Body of pancreas (tissue), 4 donors: ENCODE measurements at regions not wholly inside any gene's neighbourhood (a gene's known extent, or its start where the extent isn't known, plus 50 kb on each side); places are given as distances from the start of the nearest gene placed in this dataset.
A peak's percentile ranks its signal among the peaks of the same experiment; 100 is the strongest.

ENCODE experiments used
- ATAC-seq: fragments of 150-250 bp; one replicate; pipeline ENCODE4 v1.9.1; 2016
- DNase-seq, 4 donors: peaks; one replicate each; pipeline ENCODE4 v3.0.0-alpha.2; 2019
- H3K27ac ChIP-seq, 4 donors: fragments of 200-600 bp; sonication (generic); 1 replicate in 3 of 4; 2 replicates in 1 of 4; pipeline versions ENCODE4 v1.5.1 to v1.6.1; 2016 to 2019; ENCODE audit warnings: mild to moderate bottlenecking in 1 of 4, mixed read lengths in 1 of 4, moderate library complexity in 1 of 4
- H3K27me3 ChIP-seq, 2 donors: fragments of 200-600 bp; sonication (generic); one replicate each; pipeline ENCODE4 v1.6.0; 2016; ENCODE audit warnings: mild to moderate bottlenecking in 1 of 2
- H3K36me3 ChIP-seq, 2 donors: fragments of 200-600 bp; sonication (generic); replicated peaks in 1 of 2; 2 replicates each; pipeline ENCODE4 v1.5.1; 2016; ENCODE audit warnings: low read depth in 2 of 2; ENCODE audit not compliant: insufficient read depth in 1 of 2
- H3K4me1 ChIP-seq: fragments of 200-600 bp; sonication (generic); one replicate; pipeline ENCODE4 v1.6.0; 2016
- H3K4me3 ChIP-seq, 2 donors: fragments of 200-600 bp; sonication (generic); 1 replicate in 1 of 2; 2 replicates in 1 of 2; pipeline ENCODE4 v1.5.1; 2016 to 2019
- H3K9me3 ChIP-seq, 3 donors: fragments of 200-600 bp; sonication (generic); 1 replicate in 2 of 3; 2 replicates in 1 of 3; pipeline ENCODE4 v1.5.1; 2016
- CTCF ChIP-seq, 7 experiments: fragments of 450-650 bp in 4 of 7; fragments of 200-600 bp in 3 of 7; sonication (generic) in 3 of 7; IDR thresholded peaks; one replicate each; pipeline ENCODE4 v1.5.1; 2016 to 2019; ENCODE audit warnings: antibody characterized with exemption in 7 of 7
- POLR2A ChIP-seq, 3 donors: fragments of 450-650 bp; IDR thresholded peaks; one replicate each; pipeline ENCODE4 v1.6.1; 2016; ENCODE audit warnings: antibody characterized with exemption in 3 of 3, mild to moderate bottlenecking in 2 of 3
- WGBS, 2 donors: methylation state at CpG; one replicate each; pipeline ENCODE4 v1.1.5; 2017; 5-methylcytosine and 5-hydroxymethylcytosine counted together
- intact Hi-C: fragments of 100-400 bp; cut with DNase I; formaldehyde crosslinking; loops from one replicate; pipeline ENCODE4 v1.15.1; 2023

DNA sequence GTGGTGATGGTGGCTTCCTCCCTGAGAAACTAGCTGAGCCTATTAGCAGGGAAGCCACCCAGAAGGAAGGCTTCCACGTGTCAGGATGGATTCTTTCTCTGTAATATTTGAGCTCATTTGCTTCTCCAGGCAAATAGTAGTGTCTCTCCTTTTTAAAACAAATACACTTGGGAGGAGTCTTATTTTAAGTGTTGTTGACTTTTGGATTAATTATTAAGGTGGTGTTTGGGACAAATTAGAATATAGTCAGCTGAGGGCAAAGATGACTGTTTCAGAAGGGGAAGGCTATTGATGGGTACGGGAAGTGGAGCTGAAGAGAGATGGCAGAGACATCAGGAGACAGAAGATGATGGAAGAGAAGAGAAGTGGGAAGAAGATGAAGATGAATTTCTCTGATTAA, 119.8 kb upstream of the PHACTR1 start:
- TF ChIP-seq POLR2A (IDR thresholded peaks at IDR 0.05) (no peak), CTCF (IDR thresholded peaks at IDR 0.05) (no peak)
- H3K27me3 ChIP-seq, result no peaks in the 10 kb centered on the region
- H3K4me1 ChIP-seq, result no peaks in the 10 kb centered on the region
- intact Hi-C loops, result no loop called here
- H3K27ac ChIP-seq, result no peak overlapping the region
- DNase-seq, result no peak
- no peak overlapping the region for H3K4me3 ChIP-seq
- 59 to 60% methylated on average over 2 of the region's 2 CpGs for whole genome bisulfite sequencing, 2 donors
- no peak for ATAC-seq
- no peaks in the 10 kb centered on the region for H3K36me3 ChIP-seq
- H3K9me3 ChIP-seq, result no peaks in the 10 kb centered on the region

GRCh38 chr6:12598919-12599318, 117.6 kb upstream of the PHACTR1 start:
- no peak overlapping the region for H3K4me3 ChIP-seq
- no peak for DNase-seq
- no peak overlapping the region for H3K27ac ChIP-seq
- WGBS, 2 donors, result 40 to 44% methylated on average over 2 of the region's 2 CpGs
- H3K36me3 ChIP-seq, result no peaks in the 10 kb centered on the region
- ATAC-seq, result no peak
- no peaks in the 10 kb centered on the region for H3K27me3 ChIP-seq
- TF ChIP-seq CTCF (IDR thresholded peaks at IDR 0.05) (no peak), POLR2A (IDR thresholded peaks at IDR 0.05) (no peak)
- no peaks in the 10 kb centered on the region for H3K9me3 ChIP-seq
- intact Hi-C loops, result no loop called here
- H3K4me1 ChIP-seq, result no peaks in the 10 kb centered on the region

DNA sequence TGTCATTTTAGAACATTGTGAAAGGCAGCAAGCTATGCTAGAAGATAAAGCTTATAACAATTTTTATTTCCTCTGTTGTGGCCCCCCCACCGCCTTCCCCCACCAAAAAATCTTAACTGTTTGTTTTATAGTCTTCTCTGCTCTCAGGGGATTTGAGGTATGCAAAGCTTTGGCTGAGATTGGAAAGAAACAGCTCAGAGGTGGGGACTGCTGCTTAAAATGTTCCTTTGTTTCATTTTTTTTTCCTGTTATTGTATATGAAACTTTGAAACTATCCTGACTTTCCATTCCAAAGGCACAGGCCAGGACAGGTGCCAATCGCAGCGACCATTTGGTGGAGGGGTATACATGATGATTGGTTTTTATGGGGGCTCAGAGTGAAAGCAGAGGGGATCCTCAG, 114.7 kb upstream of the PHACTR1 start:
- no peaks in the 10 kb centered on the region for H3K9me3 ChIP-seq
- 47 to 53% methylated on average over 3 of the region's 3 CpGs for WGBS, 2 donors
- no peak for DNase-seq
- H3K4me3 ChIP-seq, result no peak overlapping the region
- ATAC-seq, result no peak
- peak overlapping the region in 1 of 4 donors; percentile 10 for H3K27ac ChIP-seq
- H3K4me1 ChIP-seq, result no peaks in the 10 kb centered on the region
- intact Hi-C loops, result loop anchor here (10.0 kb wide), 1 partner anchor 307 kb away; the partner anchor contains the start of gene EDN1
- no peaks in the 10 kb centered on the region for H3K36me3 ChIP-seq
- H3K27me3 ChIP-seq, result no peaks in the 10 kb centered on the region
- no peak for TF ChIP-seq POLR2A (IDR thresholded peaks at IDR 0.05)
- no peak for TF ChIP-seq CTCF (IDR thresholded peaks at IDR 0.05)

DNA sequence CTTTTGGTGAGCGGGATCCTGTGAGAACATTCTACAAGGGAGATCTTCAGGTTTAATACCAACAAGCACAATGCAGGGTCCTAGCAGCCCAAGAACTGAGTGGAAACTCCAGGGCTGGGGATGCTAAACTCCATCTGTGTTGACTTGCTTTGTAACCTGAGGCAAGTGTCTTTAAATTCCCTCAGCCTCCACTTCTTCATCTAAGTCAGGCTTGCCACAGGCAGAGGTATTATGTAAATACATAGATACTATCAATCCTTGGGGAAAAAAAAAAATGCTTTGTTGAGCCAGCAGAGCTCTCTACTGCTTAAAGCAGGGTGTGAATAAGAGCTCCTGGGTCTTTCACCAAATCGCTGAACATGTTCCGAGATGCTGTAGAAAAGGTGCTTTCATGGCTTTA, 114.2 kb upstream of the PHACTR1 start:
- Histone ChIP-seq H3K36me3 (no peaks in the 10 kb centered on the region), H3K9me3 (no peaks in the 10 kb centered on the region), H3K4me1 (no peaks in the 10 kb centered on the region), H3K27ac (peak overlapping the region in 1 of 4 donors; percentile 10), H3K27me3 (no peaks in the 10 kb centered on the region), H3K4me3 (no peak overlapping the region)
- intact Hi-C loops, result loop anchor here (10.0 kb wide), 1 partner anchor 308 kb away; the partner anchor contains the start of gene EDN1
- no peak for DNase-seq
- WGBS, 2 donors, result 87 to 97% methylated on average over 3 of the region's 3 CpGs
- ATAC-seq, result no peak
- TF ChIP-seq POLR2A (IDR thresholded peaks at IDR 0.05) (no peak), CTCF (IDR thresholded peaks at IDR 0.05) (no peak)

DNA sequence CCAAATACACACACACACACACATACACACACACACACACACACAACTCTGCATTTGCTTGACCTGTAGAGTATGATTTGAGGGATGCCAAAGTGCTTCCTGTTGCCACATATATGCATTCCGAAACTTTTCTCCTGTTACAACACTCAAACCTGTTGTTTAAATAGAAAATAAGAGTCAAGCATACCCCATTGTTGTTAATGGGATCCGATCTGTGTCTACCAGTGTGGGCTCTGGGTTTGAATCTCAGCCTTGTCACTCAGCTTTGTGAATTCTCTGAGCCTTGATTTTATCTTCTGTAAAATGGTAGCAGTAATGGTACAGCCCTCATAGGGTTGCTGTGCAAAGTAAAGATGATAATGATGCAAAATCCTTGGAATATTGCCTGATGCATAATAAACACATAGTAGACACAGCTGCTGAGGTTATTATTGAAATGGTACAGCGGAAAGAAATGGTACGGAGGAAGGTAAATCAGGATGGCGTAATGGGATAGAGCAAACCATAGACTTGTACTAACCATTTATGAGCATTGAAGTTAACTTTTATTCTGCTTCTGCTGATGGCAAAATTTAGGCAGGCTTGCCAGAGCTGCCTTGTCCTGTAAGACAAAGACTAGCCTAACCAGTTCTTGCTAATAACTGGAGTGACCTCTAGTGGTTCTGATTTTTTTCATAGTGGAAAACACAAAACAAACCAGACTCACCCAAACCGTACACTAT, 113.5 kb upstream of the PHACTR1 start:
- TF ChIP-seq CTCF (IDR thresholded peaks at IDR 0.05) (peak; percentile 36 to 70 (median 60)), POLR2A (IDR thresholded peaks at IDR 0.05) (no peak)
- no peaks in the 10 kb centered on the region for H3K4me1 ChIP-seq
- H3K36me3 ChIP-seq, result no peaks in the 10 kb centered on the region
- no peaks in the 10 kb centered on the region for H3K27me3 ChIP-seq
- H3K4me3 ChIP-seq, result no peak overlapping the region
- peak; percentile 26 to 49 (median 40) for DNase-seq
- ATAC-seq, result peak; percentile 66
- no peaks in the 10 kb centered on the region for H3K9me3 ChIP-seq
- no peak overlapping the region for H3K27ac ChIP-seq
- 55 to 60% methylated on average over 6 of the region's 6 CpGs for WGBS, 2 donors
- intact Hi-C loops, result loop anchor here (10.0 kb wide), 1 partner anchor 308 kb away; the partner anchor contains the start of gene EDN1
